GM12891 (cell line): ENCODE measurements at regions not wholly inside any gene's neighbourhood (a gene's known extent, or its start where the extent isn't known, plus 50 kb on each side); places are given as distances from the start of the nearest gene placed in this dataset.
"Not testable (repeated sequence)": the region's sequence is repeated elsewhere in the genome, so short reads cannot be mapped to it uniquely, and the experiment has no call there.

Experiments
- PAX5 ChIP-seq: IDR thresholded peaks from 2 replicates; pipeline ENCODE4 v1.6.1; 2011; ENCODE audit warnings: low read length, moderate library complexity, mild to moderate bottlenecking; ENCODE audit not compliant: insufficient read depth, severe bottlenecking
- POLR2A ChIP-seq: IDR thresholded peaks from 2 replicates; pipeline ENCODE4 v1.6.1; 2011; ENCODE audit warnings: low read depth, low read length, control low read depth
- POLR2AphosphoS5 ChIP-seq: IDR thresholded peaks from 2 replicates; pipeline ENCODE4 v1.6.1; 2011; ENCODE audit warnings: low read depth, low read length, control low read depth
- SPI1 ChIP-seq: IDR thresholded peaks from 2 replicates; pipeline ENCODE4 v1.6.1; 2011; ENCODE audit warnings: low read depth, low read length, control low read depth
- TAF1 ChIP-seq: IDR thresholded peaks from 2 replicates; pipeline ENCODE4 v1.6.1; 2011; ENCODE audit warnings: low read depth, low read length, control low read depth

GRCh38 chrX:74183047-74183446, 120.9 kb upstream of the ZCCHC13 start:
- TF ChIP-seq POLR2AphosphoS5, POLR2A, TAF1, SPI1, PAX5: not testable (repeated sequence)
